NCI-H524 (cell line): ENCODE measurements at regions not wholly inside any gene's neighbourhood (a gene's known extent, or its start where the extent isn't known, plus 50 kb on each side); places are given as distances from the start of the nearest gene placed in this dataset.

Experiments
- DNase-seq, 2 experiments: peaks; one replicate each; lab custom pipeline; 2025; lab: John Stamatoyannopoulos, UW

- DNase-seq = no peak
Measured at GRCh38 chr1:108082738-108083562, 117.2 kb downstream of the SLC25A24 start.

- DNase-seq = no peak
Measured at GRCh38 chr1:108082001-108082400, 117.0 kb upstream of the VAV3 start.

GRCh38 chr1:108080448-108080847 is 115.5 kb upstream of the VAV3 start:
- no peak for DNase-seq

GRCh38 chr1:108079440-108080025 is 114.6 kb upstream of the VAV3 start:
- no peak for DNase-seq

GRCh38 chr1:108077991-108078390 is 113.0 kb upstream of the VAV3 start:
- no peak for DNase-seq

- DNase-seq = no peak
Measured at GRCh38 chr1:108075055-108075454, 110.1 kb upstream of the VAV3 start.

GRCh38 chr1:108072776-108073175 is 107.8 kb upstream of the VAV3 start:
- no peak for DNase-seq

- DNase-seq = no peak
Measured at GRCh38 chr1:108072212-108072611, 107.2 kb upstream of the VAV3 start.

GRCh38 chr1:108071601-108072000 is 106.6 kb upstream of the VAV3 start:
- no peak for DNase-seq

- DNase-seq = no peak
Measured at GRCh38 chr1:108070662-108071061, 105.7 kb upstream of the VAV3 start.

- DNase-seq = no peak
Measured at GRCh38 chr1:108067884-108068540, 103.0 kb upstream of the VAV3 start.

GRCh38 chr1:108066808-108067207 is 101.8 kb upstream of the VAV3 start:
- no peak for DNase-seq

- DNase-seq = no peak
Measured at GRCh38 chr1:108064255-108064654, 99.3 kb upstream of the VAV3 start.

GRCh38 chr1:108063703-108064102 is 98.7 kb upstream of the VAV3 start:
- DNase-seq = no peak

GRCh38 chr1:108059945-108060344 is 95.0 kb upstream of the VAV3 start:
- DNase-seq = no peak

GRCh38 chr1:108057541-108057940 is 92.6 kb upstream of the VAV3 start:
- no peak for DNase-seq

GRCh38 chr1:108056436-108056990 is 91.5 kb upstream of the VAV3 start:
- no peak for DNase-seq

- DNase-seq = no peak
Measured at GRCh38 chr1:108055387-108055786, 90.4 kb upstream of the VAV3 start.

- no peak for DNase-seq
Measured at GRCh38 chr1:108054396-108054795, 89.4 kb upstream of the VAV3 start.

GRCh38 chr1:108053270-108054013 is 88.5 kb upstream of the VAV3 start:
- DNase-seq = no peak

GRCh38 chr1:108051631-108052377 is 86.8 kb upstream of the VAV3 start:
- DNase-seq = peak in 1 of 2 experiments; percentile 27
